NT2/D1 (cell line): ENCODE measurements at regions not wholly inside any gene's neighbourhood (a gene's known extent, or its start where the extent isn't known, plus 50 kb on each side); places are given as distances from the start of the nearest gene placed in this dataset.

ENCODE experiments used
- SUZ12 ChIP-seq: IDR thresholded peaks from 2 replicates; pipeline ENCODE4 v1.6.1; 2011; ENCODE audit not compliant: insufficient read length, insufficient read depth; ENCODE audit errors: extremely low read depth
- YY1 ChIP-seq: IDR thresholded peaks from 2 replicates; pipeline ENCODE4 v1.6.1; 2011; ENCODE audit not compliant: insufficient read length, insufficient read depth
- ZNF274 ChIP-seq: IDR thresholded peaks from 2 replicates; pipeline ENCODE4 v1.6.1; 2011; ENCODE audit warnings: mild to moderate bottlenecking, low read depth, low read length

- TF ChIP-seq ZNF274 (no peak), YY1 (no peak), SUZ12 (no peak)
Observed at GRCh38 chr6:1130709-1131108, 181.2 kb upstream of the FOXQ1 start.
